HL-60 (cell line): ENCODE measurements at regions not wholly inside any gene's neighbourhood (a gene's known extent, or its start where the extent isn't known, plus 50 kb on each side); places are given as distances from the start of the nearest gene placed in this dataset.

Experiments used
- DNase-seq, 2 experiments: peaks; one replicate each; pipeline ENCODE4 v3.0.0-alpha.2; 2010 to 2020; ENCODE audit warnings: low read depth in 1 of 2, low spot score in 1 of 2
- H3K27ac ChIP-seq: fragments of 250-450 bp; sonication (Bioruptor Pico); replicated peaks from 2 replicates; pipeline ENCODE4 v1.5.1; 2020; ENCODE audit warnings: mild to moderate bottlenecking, moderate library complexity
- H3K27me3 ChIP-seq: fragments of 250-450 bp; sonication (Bioruptor Pico); 2 replicates; pipeline ENCODE4 v1.5.1; 2021; ENCODE audit warnings: mild to moderate bottlenecking, moderate library complexity; ENCODE audit not compliant: insufficient read depth, poor library complexity, severe bottlenecking
- H3K4me3 ChIP-seq: replicated peaks from 2 replicates; pipeline ENCODE4 v1.5.1; 2011; ENCODE audit warnings: mild to moderate bottlenecking, control low read depth, low read length; ENCODE audit not compliant: insufficient read depth
- GABPA ChIP-seq: IDR thresholded peaks from 2 replicates; pipeline ENCODE4 v1.6.1; 2012; ENCODE audit warnings: low read depth
- POLR2AphosphoS5 ChIP-seq: IDR thresholded peaks from 2 replicates; pipeline ENCODE4 v1.6.1; 2012; ENCODE audit warnings: low read depth
- SPI1 ChIP-seq: IDR thresholded peaks from 2 replicates; pipeline ENCODE4 v1.6.1; 2012; ENCODE audit warnings: low read depth, mild to moderate bottlenecking, borderline replicate concordance
- TF ChIP-seq, protein P1 (sequence below): IDR thresholded peaks from 2 replicates; pipeline ENCODE4 v1.6.1; 2012; ENCODE audit warnings: low read depth; ENCODE audit not compliant: insufficient replicate concordance
- TF ChIP-seq, protein P2 (sequence below): IDR thresholded peaks from one replicate; pipeline ENCODE4 v1.5.1; 2011; ENCODE audit warnings: low read length, control low read depth, inconsistent platforms; ENCODE audit not compliant: insufficient read depth

DNA sequence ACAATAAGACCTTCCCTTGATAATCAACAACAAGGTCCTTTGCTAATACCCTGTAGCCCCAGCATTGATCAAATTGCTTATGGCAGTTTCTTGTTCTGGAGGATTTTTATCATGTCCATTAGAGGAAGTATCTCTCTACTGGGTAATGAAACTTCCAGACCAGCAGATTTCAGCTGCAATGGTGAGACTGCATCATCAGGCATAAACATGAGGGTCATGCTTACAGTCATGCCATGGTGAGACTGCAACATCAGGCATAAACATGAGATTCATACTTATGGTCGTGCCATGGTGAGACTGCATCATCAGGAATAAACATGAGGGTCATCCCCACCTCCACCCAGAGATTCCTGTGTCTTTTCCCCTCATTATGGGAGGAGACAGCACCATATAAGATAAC is 129.0 kb upstream of the LIPC start:
- no peak for DNase-seq
- no peaks in the 10 kb centered on the region for H3K27me3 ChIP-seq
- TF ChIP-seq, protein P1, sequence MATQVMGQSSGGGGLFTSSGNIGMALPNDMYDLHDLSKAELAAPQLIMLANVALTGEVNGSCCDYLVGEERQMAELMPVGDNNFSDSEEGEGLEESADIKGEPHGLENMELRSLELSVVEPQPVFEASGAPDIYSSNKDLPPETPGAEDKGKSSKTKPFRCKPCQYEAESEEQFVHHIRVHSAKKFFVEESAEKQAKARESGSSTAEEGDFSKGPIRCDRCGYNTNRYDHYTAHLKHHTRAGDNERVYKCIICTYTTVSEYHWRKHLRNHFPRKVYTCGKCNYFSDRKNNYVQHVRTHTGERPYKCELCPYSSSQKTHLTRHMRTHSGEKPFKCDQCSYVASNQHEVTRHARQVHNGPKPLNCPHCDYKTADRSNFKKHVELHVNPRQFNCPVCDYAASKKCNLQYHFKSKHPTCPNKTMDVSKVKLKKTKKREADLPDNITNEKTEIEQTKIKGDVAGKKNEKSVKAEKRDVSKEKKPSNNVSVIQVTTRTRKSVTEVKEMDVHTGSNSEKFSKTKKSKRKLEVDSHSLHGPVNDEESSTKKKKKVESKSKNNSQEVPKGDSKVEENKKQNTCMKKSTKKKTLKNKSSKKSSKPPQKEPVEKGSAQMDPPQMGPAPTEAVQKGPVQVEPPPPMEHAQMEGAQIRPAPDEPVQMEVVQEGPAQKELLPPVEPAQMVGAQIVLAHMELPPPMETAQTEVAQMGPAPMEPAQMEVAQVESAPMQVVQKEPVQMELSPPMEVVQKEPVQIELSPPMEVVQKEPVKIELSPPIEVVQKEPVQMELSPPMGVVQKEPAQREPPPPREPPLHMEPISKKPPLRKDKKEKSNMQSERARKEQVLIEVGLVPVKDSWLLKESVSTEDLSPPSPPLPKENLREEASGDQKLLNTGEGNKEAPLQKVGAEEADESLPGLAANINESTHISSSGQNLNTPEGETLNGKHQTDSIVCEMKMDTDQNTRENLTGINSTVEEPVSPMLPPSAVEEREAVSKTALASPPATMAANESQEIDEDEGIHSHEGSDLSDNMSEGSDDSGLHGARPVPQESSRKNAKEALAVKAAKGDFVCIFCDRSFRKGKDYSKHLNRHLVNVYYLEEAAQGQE, result no peak
- TF ChIP-seq, protein P2, sequence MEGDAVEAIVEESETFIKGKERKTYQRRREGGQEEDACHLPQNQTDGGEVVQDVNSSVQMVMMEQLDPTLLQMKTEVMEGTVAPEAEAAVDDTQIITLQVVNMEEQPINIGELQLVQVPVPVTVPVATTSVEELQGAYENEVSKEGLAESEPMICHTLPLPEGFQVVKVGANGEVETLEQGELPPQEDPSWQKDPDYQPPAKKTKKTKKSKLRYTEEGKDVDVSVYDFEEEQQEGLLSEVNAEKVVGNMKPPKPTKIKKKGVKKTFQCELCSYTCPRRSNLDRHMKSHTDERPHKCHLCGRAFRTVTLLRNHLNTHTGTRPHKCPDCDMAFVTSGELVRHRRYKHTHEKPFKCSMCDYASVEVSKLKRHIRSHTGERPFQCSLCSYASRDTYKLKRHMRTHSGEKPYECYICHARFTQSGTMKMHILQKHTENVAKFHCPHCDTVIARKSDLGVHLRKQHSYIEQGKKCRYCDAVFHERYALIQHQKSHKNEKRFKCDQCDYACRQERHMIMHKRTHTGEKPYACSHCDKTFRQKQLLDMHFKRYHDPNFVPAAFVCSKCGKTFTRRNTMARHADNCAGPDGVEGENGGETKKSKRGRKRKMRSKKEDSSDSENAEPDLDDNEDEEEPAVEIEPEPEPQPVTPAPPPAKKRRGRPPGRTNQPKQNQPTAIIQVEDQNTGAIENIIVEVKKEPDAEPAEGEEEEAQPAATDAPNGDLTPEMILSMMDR, result no peak
- no peak for TF ChIP-seq SPI1
- TF ChIP-seq POLR2AphosphoS5, result no peak
- no peak for TF ChIP-seq GABPA
- no peak overlapping the region for H3K4me3 ChIP-seq
- H3K27ac ChIP-seq, result no peak overlapping the region

DNA sequence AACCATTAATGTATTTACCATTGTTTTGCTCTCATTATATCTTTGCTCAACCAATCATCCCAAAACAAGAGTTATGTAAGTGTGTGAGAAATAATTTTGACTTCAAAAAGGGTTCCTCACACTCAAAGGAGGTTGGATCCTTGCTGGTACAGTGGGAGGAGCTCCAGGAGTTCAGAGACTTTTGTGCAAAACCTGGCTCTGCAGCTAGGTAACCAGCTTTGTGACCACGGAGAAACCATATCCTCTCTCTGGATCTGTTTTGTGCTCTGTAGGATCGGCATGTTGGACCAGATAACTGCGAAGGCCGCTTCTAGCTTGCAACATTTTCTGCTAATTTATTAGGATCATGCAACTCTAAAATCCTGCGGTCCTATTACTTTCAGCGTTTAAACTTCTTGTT is 128.6 kb upstream of the LIPC start:
- TF ChIP-seq, protein P2, result no peak
- H3K27me3 ChIP-seq, result no peaks in the 10 kb centered on the region
- no peak overlapping the region for H3K4me3 ChIP-seq
- no peak for DNase-seq
- no peak overlapping the region for H3K27ac ChIP-seq

DNA sequence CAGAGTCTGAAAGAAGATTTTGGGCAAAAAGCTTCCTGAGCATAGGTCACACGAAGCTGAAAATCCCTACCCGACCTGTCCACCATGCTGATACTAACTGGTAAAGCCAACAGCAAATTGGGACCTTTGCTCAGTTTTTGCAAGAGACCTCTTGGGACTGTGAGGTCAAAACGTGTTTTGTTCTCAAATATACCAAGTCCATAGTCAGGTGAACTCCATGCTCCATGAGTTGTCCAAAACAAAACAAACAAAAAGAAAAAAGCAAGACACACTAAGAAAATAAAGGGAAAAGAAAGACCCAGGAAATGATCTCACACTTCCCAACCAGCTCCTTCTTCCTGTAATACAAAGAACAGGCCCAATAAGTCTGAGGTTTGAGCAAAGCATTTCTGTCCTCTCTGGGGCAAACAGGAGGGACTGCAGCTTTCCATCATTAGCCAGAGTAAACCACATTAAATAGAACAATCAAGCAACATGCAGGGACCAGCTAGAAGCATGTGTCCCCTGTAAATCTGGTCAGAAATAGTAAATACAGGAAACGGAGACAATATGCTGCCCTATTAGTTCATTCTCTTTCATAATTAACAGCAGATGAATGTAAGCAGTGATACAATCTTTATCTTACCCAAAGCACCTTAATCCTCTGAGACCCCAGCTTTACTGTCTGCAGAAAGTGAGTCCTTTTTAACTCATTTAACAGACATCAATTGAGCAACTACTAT is 125.0 kb upstream of the LIPC start:
- Histone ChIP-seq H3K4me3 (no peak overlapping the region), H3K27me3 (no peaks in the 10 kb centered on the region), H3K27ac (no peak overlapping the region)
- no peak for DNase-seq
- TF ChIP-seq SPI1, result no peak
- TF ChIP-seq, protein P1, result no peak
- no peak for TF ChIP-seq GABPA
- TF ChIP-seq, protein P2, result no peak
- no peak for TF ChIP-seq POLR2AphosphoS5

DNA sequence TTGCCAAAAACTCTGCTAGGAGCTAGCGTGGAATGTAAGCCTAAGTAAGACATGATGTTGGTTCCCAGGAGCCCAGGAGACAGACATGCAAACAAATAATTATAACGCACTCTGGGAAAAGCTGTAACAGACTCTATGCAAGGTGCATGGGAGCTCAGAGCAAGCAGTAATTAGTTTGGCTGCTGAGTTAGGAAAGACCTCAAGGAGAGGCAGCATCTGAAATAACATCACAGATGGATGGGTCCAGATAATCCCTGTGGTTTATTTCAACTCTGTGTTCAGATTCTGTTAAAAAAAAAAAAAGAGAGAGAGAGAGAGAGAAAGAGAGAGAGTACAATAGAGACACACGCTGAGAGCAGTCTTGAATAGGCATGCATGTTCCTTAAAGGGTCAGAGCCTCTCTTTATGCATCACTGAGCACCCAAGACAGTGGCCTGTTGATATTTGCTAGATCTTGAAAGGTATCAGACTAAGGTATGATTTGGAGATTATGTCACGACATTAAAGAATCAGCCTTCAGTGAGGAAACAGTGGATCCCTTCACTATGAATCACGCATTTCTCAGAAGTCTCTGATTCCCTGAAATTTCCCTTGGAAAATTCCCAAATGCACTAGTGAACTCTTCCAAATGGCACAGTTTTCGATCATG is 124.4 kb upstream of the LIPC start:
- no peak overlapping the region for H3K4me3 ChIP-seq
- TF ChIP-seq POLR2AphosphoS5 (no peak), SPI1 (no peak)
- no peaks in the 10 kb centered on the region for H3K27me3 ChIP-seq
- H3K27ac ChIP-seq, result no peak overlapping the region
- no peak for DNase-seq
